Body of pancreas (tissue), 4 donors: ENCODE measurements at regions not wholly inside any gene's neighbourhood (a gene's known extent, or its start where the extent isn't known, plus 50 kb on each side); places are given as distances from the start of the nearest gene placed in this dataset.
A peak's percentile ranks its signal among the peaks of the same experiment; 100 is the strongest.

Source experiments
- ATAC-seq: fragments of 150-250 bp; one replicate; pipeline ENCODE4 v1.9.1; 2016
- DNase-seq, 4 donors: peaks; one replicate each; pipeline ENCODE4 v3.0.0-alpha.2; 2019
- H3K27ac ChIP-seq, 4 donors: fragments of 200-600 bp; sonication (generic); 1 replicate in 3 of 4; 2 replicates in 1 of 4; pipeline versions ENCODE4 v1.5.1 to v1.6.1; 2016 to 2019; ENCODE audit warnings: mild to moderate bottlenecking in 1 of 4, mixed read lengths in 1 of 4, moderate library complexity in 1 of 4
- H3K27me3 ChIP-seq, 2 donors: fragments of 200-600 bp; sonication (generic); one replicate each; pipeline ENCODE4 v1.6.0; 2016; ENCODE audit warnings: mild to moderate bottlenecking in 1 of 2
- H3K36me3 ChIP-seq, 2 donors: fragments of 200-600 bp; sonication (generic); replicated peaks in 1 of 2; 2 replicates each; pipeline ENCODE4 v1.5.1; 2016; ENCODE audit warnings: low read depth in 2 of 2; ENCODE audit not compliant: insufficient read depth in 1 of 2
- H3K4me1 ChIP-seq: fragments of 200-600 bp; sonication (generic); one replicate; pipeline ENCODE4 v1.6.0; 2016
- H3K4me3 ChIP-seq, 2 donors: fragments of 200-600 bp; sonication (generic); 1 replicate in 1 of 2; 2 replicates in 1 of 2; pipeline ENCODE4 v1.5.1; 2016 to 2019
- H3K9me3 ChIP-seq, 3 donors: fragments of 200-600 bp; sonication (generic); 1 replicate in 2 of 3; 2 replicates in 1 of 3; pipeline ENCODE4 v1.5.1; 2016
- CTCF ChIP-seq, 7 experiments: fragments of 450-650 bp in 4 of 7; fragments of 200-600 bp in 3 of 7; sonication (generic) in 3 of 7; IDR thresholded peaks; one replicate each; pipeline ENCODE4 v1.5.1; 2016 to 2019; ENCODE audit warnings: antibody characterized with exemption in 7 of 7
- POLR2A ChIP-seq, 3 donors: fragments of 450-650 bp; IDR thresholded peaks; one replicate each; pipeline ENCODE4 v1.6.1; 2016; ENCODE audit warnings: antibody characterized with exemption in 3 of 3, mild to moderate bottlenecking in 2 of 3
- WGBS, 2 donors: methylation state at CpG; one replicate each; pipeline ENCODE4 v1.1.5; 2017; 5-methylcytosine and 5-hydroxymethylcytosine counted together
- intact Hi-C: fragments of 100-400 bp; cut with DNase I; formaldehyde crosslinking; loops from one replicate; pipeline ENCODE4 v1.15.1; 2023

DNA sequence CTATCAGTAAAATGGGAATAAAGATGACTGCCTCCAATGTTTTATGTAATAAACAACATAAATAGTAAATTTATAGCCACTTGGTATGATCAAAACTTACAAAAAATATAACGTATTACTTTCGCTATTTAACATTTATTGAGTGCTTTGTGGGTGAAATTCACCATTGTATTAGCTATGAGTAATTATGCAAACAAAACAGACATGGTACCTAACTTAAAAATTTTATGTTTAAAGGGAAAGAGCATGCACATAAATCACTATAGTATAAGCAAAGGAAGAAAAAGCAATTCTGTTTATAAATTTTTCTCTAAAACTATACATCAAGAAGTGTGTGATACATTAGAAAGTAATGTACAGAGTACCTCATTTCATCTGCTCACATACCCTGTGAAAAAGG is 1046.2 kb downstream of the NCAM2 start:
- 66 to 78% methylated on average over 2 of the region's 2 CpGs for WGBS, 2 donors
- H3K4me1 ChIP-seq = no peaks in the 10 kb centered on the region
- TF ChIP-seq CTCF (IDR thresholded peaks at IDR 0.05) (no peak), POLR2A (IDR thresholded peaks at IDR 0.05) (no peak)
- H3K27me3 ChIP-seq = no peaks in the 10 kb centered on the region
- no peak overlapping the region for H3K4me3 ChIP-seq
- no peak for ATAC-seq
- intact Hi-C loops = no loop called here
- no peak for DNase-seq
- no peak overlapping the region for H3K27ac ChIP-seq
- H3K36me3 ChIP-seq = no peaks in the 10 kb centered on the region
- peaks cover 0 to 11% (median 0%) of the 10 kb centered on the region in 3 donors for H3K9me3 ChIP-seq

DNA sequence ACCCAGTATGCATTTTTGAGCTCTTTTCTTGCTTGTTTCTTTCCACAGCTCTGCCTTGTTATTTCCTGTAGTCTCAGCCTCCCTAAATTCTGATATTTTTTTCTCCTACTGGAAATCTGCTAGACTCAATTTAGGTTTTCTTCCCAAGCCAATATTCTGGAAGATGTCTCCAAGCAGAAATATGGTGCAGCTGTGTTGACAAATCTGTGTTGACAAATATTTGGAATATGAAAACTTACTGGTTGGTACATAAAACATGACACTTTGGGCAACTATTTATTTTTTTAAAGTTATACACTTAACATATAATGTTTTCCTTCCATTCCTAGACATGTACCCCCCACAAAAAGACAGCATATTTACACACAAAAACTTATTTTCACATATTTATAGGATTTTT is 1048.4 kb downstream of the NCAM2 start:
- H3K27me3 ChIP-seq = no peaks in the 10 kb centered on the region
- no peaks in the 10 kb centered on the region for H3K4me1 ChIP-seq
- H3K27ac ChIP-seq = no peak overlapping the region
- DNase-seq (no peak), ATAC-seq (no peak)
- no peaks in the 10 kb centered on the region for H3K36me3 ChIP-seq
- intact Hi-C loops = no loop called here
- H3K9me3 ChIP-seq = peaks cover 0 to 3% (median 0%) of the 10 kb centered on the region in 3 donors
- no peak overlapping the region for H3K4me3 ChIP-seq
- TF ChIP-seq CTCF (IDR thresholded peaks at IDR 0.05) = no peak
- no peak for TF ChIP-seq POLR2A (IDR thresholded peaks at IDR 0.05)

- DNase-seq (no peak), ATAC-seq (no peak)
- no peaks in the 10 kb centered on the region for H3K9me3 ChIP-seq
- TF ChIP-seq CTCF (IDR thresholded peaks at IDR 0.05) = no peak
- no peak for TF ChIP-seq POLR2A (IDR thresholded peaks at IDR 0.05)
- H3K27me3 ChIP-seq = no peaks in the 10 kb centered on the region
- no peaks in the 10 kb centered on the region for H3K36me3 ChIP-seq
- no peak overlapping the region for H3K4me3 ChIP-seq
- no peak overlapping the region for H3K27ac ChIP-seq
- H3K4me1 ChIP-seq = no peaks in the 10 kb centered on the region
- whole genome bisulfite sequencing, 2 donors = 77 to 83% methylated on average over 5 of the region's 5 CpGs
- intact Hi-C loops = no loop called here
Observed at GRCh38 chr21:22056904-22057303, 1058.7 kb downstream of the NCAM2 start.

DNA sequence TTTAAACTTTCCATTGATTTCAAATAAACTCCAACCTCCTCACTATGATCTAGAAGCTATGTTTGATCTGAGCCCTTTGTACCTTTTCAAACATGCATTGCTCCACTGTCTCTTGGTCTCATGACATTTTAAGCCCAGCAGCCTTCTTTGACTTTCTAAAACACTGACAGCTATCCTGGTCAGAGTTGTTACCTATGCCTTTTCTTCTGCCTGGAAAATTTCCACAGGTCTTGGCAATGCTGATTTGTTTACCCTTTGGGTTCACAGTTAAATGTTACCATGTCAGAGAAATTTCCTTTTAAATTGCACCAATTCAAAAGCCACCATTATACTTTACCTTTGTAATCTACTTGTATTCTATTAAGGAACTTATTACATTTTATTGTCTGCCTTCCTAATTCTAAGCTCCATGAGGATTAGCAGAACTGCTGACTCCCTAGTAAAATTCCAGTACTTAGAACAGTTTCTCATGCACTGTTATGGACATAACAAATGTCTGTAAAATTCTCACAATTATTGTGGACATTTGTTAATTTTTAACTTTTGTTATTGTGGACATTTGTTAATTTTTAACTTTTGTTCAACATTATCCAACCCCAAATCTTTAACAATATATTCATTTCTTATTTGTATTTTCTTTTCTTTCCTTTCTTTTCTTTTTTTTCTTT is 1064.4 kb downstream of the NCAM2 start:
- intact Hi-C loops = no loop called here
- no peaks in the 10 kb centered on the region for H3K27me3 ChIP-seq
- peak overlapping the region; percentile 65 to 83 (median 70) for H3K27ac ChIP-seq
- H3K4me3 ChIP-seq = no peak overlapping the region
- peak; percentile 95 for ATAC-seq
- peak in 3 of 4 donors; percentile 36 to 58 (median 48) for DNase-seq
- H3K4me1 ChIP-seq = peaks cover 18% of the 10 kb centered on the region
- no peak for TF ChIP-seq CTCF (IDR thresholded peaks at IDR 0.05)
- no peak for TF ChIP-seq POLR2A (IDR thresholded peaks at IDR 0.05)
- H3K36me3 ChIP-seq = no peaks in the 10 kb centered on the region
- no peaks in the 10 kb centered on the region for H3K9me3 ChIP-seq

GRCh38 chr21:22063140-22063539 is 1064.9 kb downstream of the NCAM2 start:
- WGBS, 2 donors = 28 to 47% methylated on average over 2 of the region's 2 CpGs
- ATAC-seq = peak; percentile 55

More at GRCh38 chr21:22063140-22063539, 1064.9 kb downstream of the NCAM2 start:
- Histone ChIP-seq H3K36me3 (no peaks in the 10 kb centered on the region), H3K9me3 (no peaks in the 10 kb centered on the region), H3K27me3 (no peaks in the 10 kb centered on the region), H3K4me1 (peaks cover 18% of the 10 kb centered on the region), H3K27ac (peak overlapping the region in 3 of 4 donors; percentile 70 to 83 (median 71)), H3K4me3 (no peak overlapping the region)
- no peak for DNase-seq
- intact Hi-C loops = no loop called here
- TF ChIP-seq CTCF (IDR thresholded peaks at IDR 0.05) = no peak
- no peak for TF ChIP-seq POLR2A (IDR thresholded peaks at IDR 0.05)
